ENCODE measurements at regions not wholly inside any gene's neighbourhood (a gene's known extent, or its start where the extent isn't known, plus 50 kb on each side); places are given as distances from the start of the nearest gene placed in this dataset.
A peak's percentile ranks its signal among the peaks of the same experiment; 100 is the strongest.

DNA sequence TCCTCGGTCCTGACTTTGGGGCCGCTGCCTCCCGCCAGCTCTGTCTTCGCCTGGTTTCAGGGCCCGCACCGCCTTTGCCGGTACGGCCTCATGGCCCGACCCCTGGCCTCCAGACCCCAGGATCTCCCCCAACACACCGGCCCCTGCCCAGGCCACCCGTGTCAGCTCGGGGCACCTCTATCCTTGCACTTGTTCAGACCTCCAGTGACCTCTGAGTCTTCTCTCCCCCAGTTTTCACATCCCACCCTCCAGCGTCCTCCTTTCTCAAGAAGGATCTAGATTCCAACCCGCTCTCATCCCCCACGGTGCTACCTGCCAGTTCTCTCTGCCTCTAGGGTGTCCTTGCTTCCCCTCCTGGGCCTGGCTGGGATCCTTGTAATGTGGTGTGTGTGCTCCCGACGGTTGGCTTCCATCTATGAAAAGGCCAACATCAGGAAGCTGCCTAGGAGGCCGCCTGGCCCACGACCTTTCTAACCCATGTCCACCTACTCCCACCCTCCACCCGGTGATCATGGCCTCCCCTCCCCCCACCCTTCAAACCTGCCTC lies 61.1 kb downstream of the SPATA31C2 start:
- 39 to 41% methylated on average over 19 to 20 of the region's 20 CpGs for WGBS, 2 donors
- DNase-seq, result no peak
- H3K27me3 ChIP-seq (ENCODE audit: control insufficient read depth in 1 of 2, insufficient read depth in 2 of 2, low read length in 1 of 2), result no peaks in the 10 kb centered on the region
- intact Hi-C loops (cut with DNase I), result loop anchor here in 1 of 2 donors (10.0 kb wide), 1 partner anchor 308 kb away; the partner anchor contains the start of gene SPIN1
- H3K4me1 ChIP-seq (ENCODE audit: control insufficient read depth in 1 of 2, insufficient read depth in 2 of 2, low read length in 2 of 2), result no peaks in the 10 kb centered on the region
- no peaks in the 10 kb centered on the region for H3K9me3 ChIP-seq (ENCODE audit: control insufficient read depth, low read length)
- H3K27ac ChIP-seq (ENCODE audit: low read depth in 1 of 2, low read length in 2 of 2), result no peak overlapping the region
- no peak overlapping the region for H3K4me3 ChIP-seq (ENCODE audit: low read length in 2 of 2)
- no peak for ATAC-seq (ENCODE audit: low FRiP score)
- no peaks in the 10 kb centered on the region for H3K36me3 ChIP-seq (ENCODE audit: control insufficient read depth in 1 of 2, insufficient read depth in 2 of 2, low read length in 1 of 2)

GRCh38 chr9:88076286-88077070 lies 61.8 kb downstream of the SPATA31C2 start:
- ATAC-seq (ENCODE audit: low FRiP score), result peak; percentile 91
- 0% methylated on average over 54 to 57 of the region's 57 CpGs for WGBS, 2 donors

GRCh38 chr9:88075966-88076285 lies 62.3 kb downstream of the SPATA31C2 start:
- 1% methylated on average over 12 of the region's 12 CpGs for WGBS, 2 donors
- peak overlapping the region; percentile 13 to 47 for H3K4me3 ChIP-seq (ENCODE audit: low read length in 2 of 2)
- no peak for DNase-seq
- ATAC-seq (ENCODE audit: low FRiP score), result no peak
- H3K9me3 ChIP-seq (ENCODE audit: control insufficient read depth, low read length), result no peaks in the 10 kb centered on the region
- H3K27me3 ChIP-seq (ENCODE audit: control insufficient read depth in 1 of 2, insufficient read depth in 2 of 2, low read length in 1 of 2), result no peaks in the 10 kb centered on the region
- no peaks in the 10 kb centered on the region for H3K36me3 ChIP-seq (ENCODE audit: control insufficient read depth in 1 of 2, insufficient read depth in 2 of 2, low read length in 1 of 2)
- no peaks in the 10 kb centered on the region for H3K4me1 ChIP-seq (ENCODE audit: control insufficient read depth in 1 of 2, insufficient read depth in 2 of 2, low read length in 2 of 2)
- H3K27ac ChIP-seq (ENCODE audit: low read depth in 1 of 2, low read length in 2 of 2), result no peak overlapping the region
- intact Hi-C loops (cut with DNase I), result loop anchor here in 1 of 2 donors (10.0 kb wide), 1 partner anchor 309 kb away; the partner anchor contains the start of gene SPIN1

More at GRCh38 chr9:88076286-88077070, 61.8 kb downstream of the SPATA31C2 start:
- intact Hi-C loops (cut with DNase I), result loop anchor here in 1 of 2 donors (10.0 kb wide), 1 partner anchor 308 kb away; the partner anchor contains the start of gene SPIN1
- Histone ChIP-seq H3K4me3 (ENCODE audit: low read length in 2 of 2) (peak overlapping the region; percentile 4 to 47), H3K9me3 (ENCODE audit: control insufficient read depth, low read length) (no peaks in the 10 kb centered on the region), H3K36me3 (ENCODE audit: control insufficient read depth in 1 of 2, insufficient read depth in 2 of 2, low read length in 1 of 2) (no peaks in the 10 kb centered on the region), H3K27ac (ENCODE audit: low read depth in 1 of 2, low read length in 2 of 2) (no peak overlapping the region), H3K4me1 (ENCODE audit: control insufficient read depth in 1 of 2, insufficient read depth in 2 of 2, low read length in 2 of 2) (no peaks in the 10 kb centered on the region), H3K27me3 (ENCODE audit: control insufficient read depth in 1 of 2, insufficient read depth in 2 of 2, low read length in 1 of 2) (no peaks in the 10 kb centered on the region)
- peak; percentile 73 to 89 for DNase-seq

GRCh38 chr9:88075506-88075905 lies 62.8 kb downstream of the SPATA31C2 start:
- Histone ChIP-seq H3K4me1 (ENCODE audit: control insufficient read depth in 1 of 2, insufficient read depth in 2 of 2, low read length in 2 of 2) (no peaks in the 10 kb centered on the region), H3K9me3 (ENCODE audit: control insufficient read depth, low read length) (no peaks in the 10 kb centered on the region), H3K27ac (ENCODE audit: low read depth in 1 of 2, low read length in 2 of 2) (no peak overlapping the region), H3K27me3 (ENCODE audit: control insufficient read depth in 1 of 2, insufficient read depth in 2 of 2, low read length in 1 of 2) (no peaks in the 10 kb centered on the region), H3K4me3 (ENCODE audit: low read length in 2 of 2) (no peak overlapping the region), H3K36me3 (ENCODE audit: control insufficient read depth in 1 of 2, insufficient read depth in 2 of 2, low read length in 1 of 2) (no peaks in the 10 kb centered on the region)
- DNase-seq (no peak), ATAC-seq (ENCODE audit: low FRiP score) (no peak)
- intact Hi-C loops (cut with DNase I), result loop anchor here in 1 of 2 donors (10.0 kb wide), 1 partner anchor 309 kb away; the partner anchor contains the start of gene SPIN1
- WGBS, 2 donors, result 23 to 34% methylated on average over 3 of the region's 3 CpGs

DNA sequence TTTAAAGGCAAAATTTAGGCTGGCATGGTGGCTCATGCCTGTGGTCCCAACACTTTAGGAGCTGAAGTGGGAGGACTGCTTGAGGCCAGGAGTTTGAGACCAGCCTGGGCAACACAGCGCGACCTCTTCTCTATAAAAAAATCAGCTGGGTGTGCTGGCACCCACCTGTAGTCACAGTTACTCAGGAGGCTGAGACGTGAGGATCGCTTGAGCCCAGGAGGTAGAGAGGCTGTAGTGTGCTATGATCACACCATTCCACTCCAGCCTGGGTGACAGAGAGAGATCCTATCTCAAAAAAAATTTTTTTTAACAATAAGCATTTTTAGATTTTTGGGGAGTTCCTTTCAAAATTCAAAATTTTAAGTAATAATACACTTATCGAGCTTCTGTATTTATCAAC lies 63.3 kb downstream of the SPATA31C2 start:
- Histone ChIP-seq H3K36me3 (ENCODE audit: control insufficient read depth in 1 of 2, insufficient read depth in 2 of 2, low read length in 1 of 2) (no peaks in the 10 kb centered on the region), H3K9me3 (ENCODE audit: control insufficient read depth, low read length) (no peaks in the 10 kb centered on the region), H3K4me3 (ENCODE audit: low read length in 2 of 2) (no peak overlapping the region), H3K27ac (ENCODE audit: low read depth in 1 of 2, low read length in 2 of 2) (no peak overlapping the region), H3K27me3 (ENCODE audit: control insufficient read depth in 1 of 2, insufficient read depth in 2 of 2, low read length in 1 of 2) (no peaks in the 10 kb centered on the region), H3K4me1 (ENCODE audit: control insufficient read depth in 1 of 2, insufficient read depth in 2 of 2, low read length in 2 of 2) (no peaks in the 10 kb centered on the region)
- DNase-seq (no peak), ATAC-seq (ENCODE audit: low FRiP score) (no peak)
- intact Hi-C loops (cut with DNase I), result loop anchor here in 1 of 2 donors (10.0 kb wide), 1 partner anchor 310 kb away; the partner anchor contains the start of gene SPIN1
- 96 to 97% methylated on average over 5 of the region's 5 CpGs for WGBS, 2 donors

GRCh38 chr9:88072831-88073375 lies 65.4 kb downstream of the SPATA31C2 start:
- intact Hi-C loops (cut with DNase I), result loop anchor here in 1 of 2 donors (10.0 kb wide), 1 partner anchor 312 kb away; the partner anchor contains the start of gene SPIN1
- ATAC-seq (ENCODE audit: low FRiP score) (no peak), DNase-seq (no peak)
- Histone ChIP-seq H3K4me3 (ENCODE audit: low read length in 2 of 2) (no peak overlapping the region), H3K27me3 (ENCODE audit: control insufficient read depth in 1 of 2, insufficient read depth in 2 of 2, low read length in 1 of 2) (no peaks in the 10 kb centered on the region), H3K4me1 (ENCODE audit: control insufficient read depth in 1 of 2, insufficient read depth in 2 of 2, low read length in 2 of 2) (no peaks in the 10 kb centered on the region), H3K27ac (ENCODE audit: low read depth in 1 of 2, low read length in 2 of 2) (no peak overlapping the region), H3K36me3 (ENCODE audit: control insufficient read depth in 1 of 2, insufficient read depth in 2 of 2, low read length in 1 of 2) (no peaks in the 10 kb centered on the region), H3K9me3 (ENCODE audit: control insufficient read depth, low read length) (no peaks in the 10 kb centered on the region)
- 89 to 98% methylated on average over 2 of the region's 2 CpGs for WGBS, 2 donors

DNA sequence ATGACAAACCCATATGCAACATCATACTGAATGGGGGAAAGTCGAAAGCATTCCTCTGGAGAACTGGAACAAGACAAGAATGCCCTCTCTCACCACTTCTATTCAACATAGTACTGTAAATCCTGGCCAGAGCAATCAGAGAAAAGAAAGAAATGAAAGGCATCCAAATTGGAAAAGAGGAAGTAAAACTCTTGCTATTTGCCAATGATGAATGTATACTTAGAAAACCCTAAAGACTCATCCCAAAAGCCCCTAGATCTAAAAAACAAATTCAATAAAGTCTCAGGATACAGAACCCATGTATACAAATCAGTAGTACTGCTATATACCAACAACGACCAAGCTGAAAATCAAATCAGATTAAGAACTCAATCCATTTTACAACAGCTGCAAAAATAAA lies 66.9 kb downstream of the SPATA31C2 start:
- intact Hi-C loops (cut with DNase I), result loop anchor here in 1 of 2 donors (10.0 kb wide), 1 partner anchor 313 kb away; the partner anchor contains the start of gene SPIN1
- no peak for DNase-seq
- no peaks in the 10 kb centered on the region for H3K4me1 ChIP-seq (ENCODE audit: control insufficient read depth in 1 of 2, insufficient read depth in 2 of 2, low read length in 2 of 2)
- no peak overlapping the region for H3K27ac ChIP-seq (ENCODE audit: low read depth in 1 of 2, low read length in 2 of 2)
- no peak for ATAC-seq (ENCODE audit: low FRiP score)
- no peaks in the 10 kb centered on the region for H3K27me3 ChIP-seq (ENCODE audit: control insufficient read depth in 1 of 2, insufficient read depth in 2 of 2, low read length in 1 of 2)
- no peak overlapping the region for H3K4me3 ChIP-seq (ENCODE audit: low read length in 2 of 2)
- no peaks in the 10 kb centered on the region for H3K9me3 ChIP-seq (ENCODE audit: control insufficient read depth, low read length)
- H3K36me3 ChIP-seq (ENCODE audit: control insufficient read depth in 1 of 2, insufficient read depth in 2 of 2, low read length in 1 of 2), result no peaks in the 10 kb centered on the region
- WGBS, 2 donors, result 85 to 87% methylated on average over 2 of the region's 2 CpGs

DNA sequence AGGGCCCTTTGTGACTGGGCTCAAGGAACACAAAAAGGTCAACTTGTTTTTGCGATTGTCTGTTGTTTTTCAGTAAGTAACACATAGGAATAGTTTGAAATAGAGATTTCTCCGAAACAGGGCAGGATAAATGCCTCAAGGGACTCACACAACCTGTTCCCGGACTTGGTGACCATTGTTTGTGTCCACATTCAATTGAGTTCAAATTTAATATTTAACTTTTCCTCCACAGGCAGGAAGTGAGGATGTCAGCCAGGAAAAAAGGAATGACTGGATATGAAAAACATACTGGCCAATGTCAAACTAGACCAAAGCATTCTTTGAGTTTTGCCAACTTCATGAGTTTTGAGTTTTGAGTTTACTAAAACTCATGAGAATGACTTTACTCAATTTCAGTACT lies 72.7 kb downstream of the SPATA31C2 start:
- WGBS, 2 donors, result 67 to 76% methylated on average over 3 of the region's 3 CpGs
- no peak overlapping the region for H3K27ac ChIP-seq (ENCODE audit: low read depth in 1 of 2, low read length in 2 of 2)
- intact Hi-C loops (cut with DNase I), result no loop called here
- H3K9me3 ChIP-seq (ENCODE audit: control insufficient read depth, low read length), result no peaks in the 10 kb centered on the region
- no peaks in the 10 kb centered on the region for H3K27me3 ChIP-seq (ENCODE audit: control insufficient read depth in 1 of 2, insufficient read depth in 2 of 2, low read length in 1 of 2)
- ATAC-seq (ENCODE audit: low FRiP score) (no peak), DNase-seq (no peak)
- no peak overlapping the region for H3K4me3 ChIP-seq (ENCODE audit: low read length in 2 of 2)
- H3K36me3 ChIP-seq (ENCODE audit: control insufficient read depth in 1 of 2, insufficient read depth in 2 of 2, low read length in 1 of 2), result no peaks in the 10 kb centered on the region
- no peaks in the 10 kb centered on the region for H3K4me1 ChIP-seq (ENCODE audit: control insufficient read depth in 1 of 2, insufficient read depth in 2 of 2, low read length in 2 of 2)
